H1 (cell line): ENCODE measurements at regions not wholly inside any gene's neighbourhood (a gene's known extent, or its start where the extent isn't known, plus 50 kb on each side); places are given as distances from the start of the nearest gene placed in this dataset.

ENCODE experiments used
- CTCF ChIA-PET: fragments of 300-600 bp; sonication (Branson Sonifier 250); formaldehyde crosslinking; loops from one replicate; lab custom pipeline; 2021; ENCODE audit not compliant: partially characterized antibody; lab: Charles Lee
- POLR2A ChIA-PET: fragments of 300-600 bp; sonication (Branson Sonifier 250); formaldehyde crosslinking; loops from one replicate; lab custom pipeline; 2021; ENCODE audit warnings: inconsistent platforms; ENCODE audit not compliant: partially characterized antibody; lab: Charles Lee
- DNase-seq, 2 experiments: peaks; one replicate each; pipeline versions ENCODE4 v3.0.0 to v3.0.0-alpha.2; 2010 to 2022; ENCODE audit warnings: low spot score in 2 of 2, low read depth in 1 of 2, mixed read lengths in 1 of 2
- FAIRE-seq: peaks from 2 replicates; lab custom pipeline; 2011; peaks lifted over from hg19 to GRCh38; lab: Jason Lieb, UNC
- H2AFZ ChIP-seq: 2 replicates; pipeline ENCODE4 v1.8.1; 2012; ENCODE audit warnings: low read length, inconsistent platforms
- H2AK5ac ChIP-seq: 2 replicates; pipeline ENCODE4 v1.6.1; 2013; ENCODE audit warnings: low read depth, low read length
- H2BK120ac ChIP-seq: replicated peaks from 2 replicates; pipeline ENCODE3; 2013; ENCODE audit warnings: low read depth, low read length, inconsistent platforms
- H2BK12ac ChIP-seq: 2 replicates; pipeline ENCODE4 v1.6.1; 2013; ENCODE audit warnings: low read depth, low read length
- H2BK15ac ChIP-seq: 2 replicates; pipeline ENCODE4 v1.6.1; 2013; ENCODE audit warnings: low read length
- H2BK20ac ChIP-seq: 2 replicates; pipeline ENCODE4 v1.6.1; 2013; ENCODE audit warnings: low read length
- H2BK5ac ChIP-seq: 2 replicates; pipeline ENCODE4 v1.6.1; 2013; ENCODE audit warnings: low read depth, low read length
- H3K14ac ChIP-seq: 2 replicates; pipeline ENCODE4 v1.6.1; 2013; ENCODE audit warnings: inconsistent platforms; ENCODE audit not compliant: insufficient read length
- H3K18ac ChIP-seq: 2 replicates; pipeline ENCODE4 v1.6.1; 2013; ENCODE audit warnings: low read length; ENCODE audit errors: extremely low read depth
- H3K23ac ChIP-seq: 2 replicates; pipeline ENCODE4 v1.6.1; 2013; ENCODE audit warnings: inconsistent platforms; ENCODE audit not compliant: insufficient read length
- H3K23me2 ChIP-seq: 2 replicates; pipeline ENCODE4 v1.6.1; 2013; ENCODE audit warnings: low read depth, low read length
- H3K27ac ChIP-seq: 2 replicates; pipeline ENCODE4 v1.6.1; 2011; ENCODE audit warnings: low read depth, low read length, inconsistent platforms
- H3K27me3 ChIP-seq, 4 experiments: replicated peaks in 1 of 4; 1 replicate in 1 of 4; 2 replicates in 3 of 4; pipeline versions ENCODE4 v1.6.1 to v1.8.1; 2011 to 2013; ENCODE audit warnings: low read length in 3 of 4, mild to moderate bottlenecking in 3 of 4, inconsistent platforms in 2 of 4, mixed read lengths in 2 of 4, moderate library complexity in 1 of 4; ENCODE audit not compliant: control insufficient read depth in 3 of 4, insufficient read depth in 3 of 4; ENCODE audit errors: extremely low read depth in 1 of 4
- H3K36me3 ChIP-seq, 4 experiments: 2 replicates each; pipeline versions ENCODE4 v1.6.1 to v1.8.1; 2011 to 2013; ENCODE audit warnings: mild to moderate bottlenecking in 4 of 4, low read length in 3 of 4, moderate library complexity in 2 of 4, control low read depth in 1 of 4, inconsistent platforms in 1 of 4; ENCODE audit not compliant: insufficient read depth in 4 of 4, control insufficient read depth in 2 of 4
- H3K4ac ChIP-seq: replicated peaks from 2 replicates; pipeline ENCODE3; 2013; ENCODE audit warnings: low read length, low read depth, mixed read lengths, inconsistent platforms; ENCODE audit not compliant: insufficient read length
- H3K4me1 ChIP-seq, 4 experiments: replicated peaks in 1 of 4; 1 replicate in 1 of 4; 2 replicates in 3 of 4; pipeline versions ENCODE4 v1.6.1 to v1.8.1; 2011 to 2013; ENCODE audit warnings: low read length in 3 of 4, inconsistent platforms in 2 of 4, mixed read lengths in 1 of 4; ENCODE audit not compliant: insufficient read depth in 4 of 4, control insufficient read depth in 3 of 4
- H3K4me2 ChIP-seq, 2 experiments: 2 replicates each; pipeline versions ENCODE4 v1.6.1 to v1.8.1; 2011 to 2013; ENCODE audit warnings: low read depth in 2 of 2, low read length in 2 of 2, control low read depth in 1 of 2, inconsistent platforms in 1 of 2, mild to moderate bottlenecking in 1 of 2; ENCODE audit not compliant: insufficient read depth in 1 of 2
- H3K4me3 ChIP-seq, 4 experiments: fragments of 200-600, 300-600 bp in 1 of 4; sonication (generic), shearing (Covaris generic), sonication (Bioruptor Twin) in 1 of 4; 2 replicates each; pipeline versions ENCODE4 v1.5.1 to v1.8.1; 2011 to 2016; ENCODE audit warnings: low read length in 4 of 4, low read depth in 3 of 4, control low read depth in 2 of 4, inconsistent platforms in 2 of 4, mild to moderate bottlenecking in 2 of 4, mixed read lengths in 1 of 4, moderate library complexity in 1 of 4; ENCODE audit not compliant: insufficient read depth in 2 of 4; ENCODE audit errors: extremely low read depth in 1 of 4
- H3K56ac ChIP-seq: replicated peaks from 2 replicates; pipeline ENCODE3; 2013; ENCODE audit warnings: low read depth, mild to moderate bottlenecking, mixed read lengths, low read length, inconsistent platforms; ENCODE audit not compliant: insufficient read length
- H3K79me1 ChIP-seq: 2 replicates; pipeline ENCODE4 v1.6.1; 2013; ENCODE audit warnings: low read depth, low read length, control low read depth
- H3K79me2 ChIP-seq, 2 experiments: 2 replicates each; pipeline versions ENCODE4 v1.6.1 to v1.8.1; 2012 to 2013; ENCODE audit warnings: low read length in 2 of 2, mild to moderate bottlenecking in 2 of 2, inconsistent platforms in 1 of 2; ENCODE audit not compliant: insufficient read depth in 2 of 2, control insufficient read depth in 1 of 2
- H3K9ac ChIP-seq, 4 experiments: replicated peaks in 1 of 4; 1 replicate in 1 of 4; 2 replicates in 3 of 4; pipeline versions ENCODE4 v1.6.1 to v1.8.1; 2011 to 2013; ENCODE audit warnings: low read depth in 3 of 4, low read length in 3 of 4, control low read depth in 2 of 4, mild to moderate bottlenecking in 2 of 4, moderate library complexity in 2 of 4, inconsistent platforms in 1 of 4; ENCODE audit errors: extremely low read depth in 1 of 4
- H3K9me3 ChIP-seq, 2 experiments: 2 replicates each; pipeline versions ENCODE4 v1.6.1 to v1.8.1; 2012 to 2013; ENCODE audit warnings: mild to moderate bottlenecking in 2 of 2, moderate library complexity in 2 of 2, control low read depth in 1 of 2, inconsistent platforms in 1 of 2, low read depth in 1 of 2, low read length in 1 of 2, mixed read lengths in 1 of 2; ENCODE audit not compliant: insufficient read depth in 2 of 2
- H4K20me1 ChIP-seq, 2 experiments: replicated peaks in 1 of 2; 2 replicates each; pipeline versions ENCODE3 to v1.8.1; 2011 to 2013; ENCODE audit warnings: inconsistent platforms in 2 of 2, low read length in 2 of 2, mild to moderate bottlenecking in 1 of 2; ENCODE audit not compliant: insufficient read depth in 2 of 2, control insufficient read depth in 1 of 2
- H4K5ac ChIP-seq: 2 replicates; pipeline ENCODE4 v1.6.1; 2013; ENCODE audit warnings: low read length, low read depth, mixed read lengths, inconsistent platforms; ENCODE audit not compliant: insufficient read length
- H4K8ac ChIP-seq: 2 replicates; pipeline ENCODE4 v1.8.0; 2013; ENCODE audit warnings: mild to moderate bottlenecking, moderate library complexity, low read length, inconsistent platforms; ENCODE audit not compliant: insufficient read depth; ENCODE audit errors: extremely low read depth
- H4K91ac ChIP-seq: replicated peaks from 2 replicates; pipeline ENCODE3; 2013; ENCODE audit warnings: low read length, mixed read lengths, inconsistent platforms; ENCODE audit not compliant: insufficient read length
- BRCA1 ChIP-seq: IDR thresholded peaks from 2 replicates; pipeline ENCODE4 v1.6.1; 2012; ENCODE audit warnings: low read depth, low read length, improper control_type of control experiment
- CEBPB ChIP-seq: IDR thresholded peaks from 2 replicates; pipeline ENCODE4 v1.6.1; 2012; ENCODE audit warnings: low read depth, low read length
- EGR1 ChIP-seq: IDR thresholded peaks from 2 replicates; pipeline ENCODE4 v1.6.1; 2011; ENCODE audit warnings: low read depth, low read length, borderline replicate concordance
- JUN ChIP-seq: IDR thresholded peaks from 2 replicates; pipeline ENCODE4 v1.6.1; 2011; ENCODE audit warnings: low read depth, mild to moderate bottlenecking, improper control_type of control experiment, low read length
- KDM1A ChIP-seq: fragments of 200-600, 300-600 bp; sonication (generic); IDR thresholded peaks from 2 replicates; pipeline ENCODE4 v1.7.1; 2016; ENCODE audit warnings: mild to moderate bottlenecking, low read length, borderline replicate concordance
- KDM5A ChIP-seq: fragments of 200-600 bp; IDR thresholded peaks from 2 replicates; pipeline ENCODE4 v1.7.1; 2012; ENCODE audit warnings: mild to moderate bottlenecking, low read length, inconsistent platforms, mixed read lengths
- MAFK ChIP-seq: IDR thresholded peaks from 2 replicates; pipeline ENCODE4 v1.6.1; 2012; ENCODE audit warnings: low read depth, mild to moderate bottlenecking, improper control_type of control experiment, low read length
- NANOG ChIP-seq: IDR thresholded peaks from 2 replicates; pipeline ENCODE4 v1.6.1; 2011; ENCODE audit warnings: low read length, low read depth, mild to moderate bottlenecking, inconsistent platforms; ENCODE audit not compliant: insufficient read depth, poor library complexity, severe bottlenecking
- NRF1 ChIP-seq: IDR thresholded peaks from 2 replicates; pipeline ENCODE4 v1.6.1; 2011; ENCODE audit warnings: mild to moderate bottlenecking, low read depth, low read length, improper control_type of control experiment
- RXRA ChIP-seq: IDR thresholded peaks from 2 replicates; pipeline ENCODE4 v1.6.1; 2011; ENCODE audit warnings: low read depth, mild to moderate bottlenecking, low read length, moderate library complexity; ENCODE audit not compliant: insufficient read depth
- SAP30 ChIP-seq: fragments of 300-600 bp; sonication (generic); IDR thresholded peaks from 2 replicates; pipeline ENCODE4 v1.7.1; 2012; ENCODE audit warnings: low read length, moderate library complexity, mild to moderate bottlenecking, inconsistent platforms; ENCODE audit not compliant: insufficient read depth, insufficient replicate concordance
- SP2 ChIP-seq: IDR thresholded peaks from 2 replicates; pipeline ENCODE4 v1.6.1; 2012; ENCODE audit warnings: mild to moderate bottlenecking, low read length, inconsistent platforms
- SUZ12 ChIP-seq: fragments of 200-600 bp; sonication (generic); IDR thresholded peaks from 2 replicates; pipeline ENCODE4 v1.6.1; 2012; ENCODE audit warnings: mild to moderate bottlenecking, inconsistent platforms, low read length, moderate library complexity, mixed read lengths
- TAF7 ChIP-seq: optimal IDR thresholded peaks from 2 replicates; pipeline ENCODE3; 2011; ENCODE audit warnings: low read depth, mild to moderate bottlenecking, inconsistent platforms, low read length, moderate library complexity, borderline replicate concordance
- TBP ChIP-seq: IDR thresholded peaks from 2 replicates; pipeline ENCODE4 v1.6.1; 2011; ENCODE audit warnings: low read depth, low read length, improper control_type of control experiment
- WGBS, 2 experiments: shearing (Covaris generic) in 1 of 2; methylation state at CpG; one replicate each; pipeline versions ENCODE4 v1.1.6 to v1.1.7; 2013 to 2015; ENCODE audit warnings: low lambda C conversion rate in 2 of 2, mixed read lengths in 2 of 2, inconsistent platforms in 1 of 2, low coverage in 1 of 2, missing lambda C conversion rate in 1 of 2; ENCODE audit not compliant: insufficient replicate concordance in 2 of 2, insufficient coverage in 1 of 2, insufficient read length in 1 of 2; ENCODE audit errors: extremely low coverage in 1 of 2, missing lambda C conversion rate in 1 of 2; 5-methylcytosine and 5-hydroxymethylcytosine counted together

GRCh38 chr6:85278466-85279035 is 171.3 kb upstream of the NT5E start:
- no peak overlapping the region for H3K9ac ChIP-seq
- H4K20me1 ChIP-seq = no peaks in the 10 kb centered on the region
- POLR2A ChIA-PET = no interaction called here
- no peak overlapping the region for H3K18ac ChIP-seq
- H3K36me3 ChIP-seq = no peaks in the 10 kb centered on the region
- H3K4ac ChIP-seq = no peak overlapping the region
- no peaks in the 10 kb centered on the region for H3K79me2 ChIP-seq
- H2AK5ac ChIP-seq = no peak overlapping the region
- H3K9me3 ChIP-seq = no peaks in the 10 kb centered on the region
- H2BK120ac ChIP-seq = no peak overlapping the region
- no peaks in the 10 kb centered on the region for H3K4me1 ChIP-seq
- no peaks in the 10 kb centered on the region for H3K23me2 ChIP-seq
- H3K23ac ChIP-seq = no peak overlapping the region
- CTCF ChIA-PET = no interaction called here
- no peak overlapping the region for H3K56ac ChIP-seq
- no peak overlapping the region for H3K14ac ChIP-seq
- WGBS, 2 experiments = 95% methylated on average over 3 of the region's 3 CpGs; no CpG with 5 or more reads in 1 of the 2 experiments
- no peak overlapping the region for H4K5ac ChIP-seq
- no peak overlapping the region for H2BK20ac ChIP-seq
- no peaks in the 10 kb centered on the region for H3K79me1 ChIP-seq
- no peak overlapping the region for H3K27ac ChIP-seq
- H3K27me3 ChIP-seq = no peaks in the 10 kb centered on the region
- H2AFZ ChIP-seq = no peak overlapping the region
- H4K8ac ChIP-seq = no peak overlapping the region
- no peak overlapping the region for H3K4me2 ChIP-seq
- no peak overlapping the region for H2BK15ac ChIP-seq
- no peak for FAIRE-seq
- no peak overlapping the region for H4K91ac ChIP-seq
- H2BK12ac ChIP-seq = no peak overlapping the region
- no peak for DNase-seq
- no peak overlapping the region for H2BK5ac ChIP-seq
- H3K4me3 ChIP-seq = no peak overlapping the region
- no peak for TF ChIP-seq SAP30
- no peak for TF ChIP-seq EGR1
- TF ChIP-seq NRF1 = no peak
- no peak for TF ChIP-seq CEBPB
- TF ChIP-seq RXRA = no peak
- no peak for TF ChIP-seq TAF7
- no peak for TF ChIP-seq SUZ12
- TF ChIP-seq KDM1A = no peak
- no peak for TF ChIP-seq BRCA1
- TF ChIP-seq MAFK = no peak
- TF ChIP-seq KDM5A = no peak
- TF ChIP-seq SP2 = no peak
- no peak for TF ChIP-seq TBP
- no peak for TF ChIP-seq JUN
- TF ChIP-seq NANOG = no peak
